H1 (cell line): ENCODE measurements at regions not wholly inside any gene's neighbourhood (a gene's known extent, or its start where the extent isn't known, plus 50 kb on each side); places are given as distances from the start of the nearest gene placed in this dataset.

ENCODE experiments used
- BRCA1 ChIP-seq: IDR thresholded peaks from 2 replicates; pipeline ENCODE4 v1.6.1; 2012; ENCODE audit warnings: low read depth, low read length, improper control_type of control experiment
- EZH2 ChIP-seq: fragments of 200-600 bp; sonication (generic); IDR thresholded peaks from 2 replicates; pipeline ENCODE4 v1.7.1; 2012; ENCODE audit warnings: low read depth, mild to moderate bottlenecking, moderate library complexity, low read length, inconsistent platforms; ENCODE audit not compliant: severe bottlenecking
- POLR2A ChIP-seq, 2 experiments: IDR thresholded peaks; 1 replicate in 1 of 2; 2 replicates in 1 of 2; pipeline ENCODE4 v1.6.1; 2011; ENCODE audit warnings: low read depth in 2 of 2, low read length in 2 of 2, mild to moderate bottlenecking in 2 of 2; ENCODE audit errors: control extremely low read depth in 1 of 2
- POLR2AphosphoS5 ChIP-seq: IDR thresholded peaks from 2 replicates; pipeline ENCODE4 v1.6.1; 2011; ENCODE audit warnings: low read depth, low read length
- SIN3A ChIP-seq, 2 experiments: IDR thresholded peaks in 1 of 2; conservative IDR thresholded peaks in 1 of 2; 2 replicates each; pipeline ENCODE4 v1.6.1; 2011 to 2012; ENCODE audit warnings: low read length in 2 of 2, improper control_type of control experiment in 1 of 2, low read depth in 1 of 2, mild to moderate bottlenecking in 1 of 2
- SP1 ChIP-seq: IDR thresholded peaks from 2 replicates; pipeline ENCODE4 v1.6.1; 2011; ENCODE audit warnings: low read depth, low read length
- SP4 ChIP-seq: IDR thresholded peaks from 2 replicates; pipeline ENCODE4 v1.6.1; 2012; ENCODE audit warnings: low read length, inconsistent platforms
- TAF1 ChIP-seq: IDR thresholded peaks from 2 replicates; pipeline ENCODE4 v1.6.1; 2011; ENCODE audit warnings: mild to moderate bottlenecking, low read depth, low read length
- TF ChIP-seq, protein P1 (sequence below), 3 experiments: IDR thresholded peaks; 1 replicate in 2 of 3; 2 replicates in 1 of 3; pipeline versions ENCODE4 v1.5.1 to v1.6.1; 2011; ENCODE audit warnings: low read length in 3 of 3, mild to moderate bottlenecking in 3 of 3, inconsistent platforms in 2 of 3, low read depth in 1 of 3, moderate library complexity in 1 of 3; ENCODE audit not compliant: insufficient read depth in 1 of 3; ENCODE audit errors: control extremely low read depth in 1 of 3
- TF ChIP-seq, protein P2 (sequence below): IDR thresholded peaks from 2 replicates; pipeline ENCODE4 v1.6.1; 2012; ENCODE audit warnings: inconsistent platforms
- TF ChIP-seq, protein P3 (sequence below): IDR thresholded peaks from 2 replicates; pipeline ENCODE4 v1.6.1; 2012; ENCODE audit warnings: inconsistent platforms
- TF ChIP-seq, protein P4 (sequence below): IDR thresholded peaks from 2 replicates; pipeline ENCODE4 v1.6.1; 2011; ENCODE audit warnings: low read depth, mild to moderate bottlenecking, low read length; ENCODE audit not compliant: insufficient read depth

DNA sequence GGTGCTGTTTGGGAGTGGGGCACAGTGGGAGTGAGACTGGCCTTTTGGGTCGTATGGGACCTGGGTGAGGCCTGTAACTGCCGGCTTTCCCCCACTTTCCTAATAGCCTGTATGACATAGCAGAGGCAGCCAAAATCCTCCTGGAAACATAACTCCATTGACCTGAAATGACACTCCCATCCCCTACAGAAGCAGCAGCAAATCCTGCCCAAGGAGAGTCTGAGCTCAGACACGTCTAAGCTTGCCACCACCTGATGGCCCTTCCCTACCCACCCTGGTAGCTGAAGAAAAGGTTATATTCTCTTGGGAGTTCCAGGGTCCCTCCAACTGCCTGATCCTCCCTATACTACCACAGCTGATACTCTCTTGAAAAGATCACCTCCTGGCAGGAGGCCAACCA lies 179.8 kb upstream of the ARRDC3 start:
- TF ChIP-seq, protein P1, sequence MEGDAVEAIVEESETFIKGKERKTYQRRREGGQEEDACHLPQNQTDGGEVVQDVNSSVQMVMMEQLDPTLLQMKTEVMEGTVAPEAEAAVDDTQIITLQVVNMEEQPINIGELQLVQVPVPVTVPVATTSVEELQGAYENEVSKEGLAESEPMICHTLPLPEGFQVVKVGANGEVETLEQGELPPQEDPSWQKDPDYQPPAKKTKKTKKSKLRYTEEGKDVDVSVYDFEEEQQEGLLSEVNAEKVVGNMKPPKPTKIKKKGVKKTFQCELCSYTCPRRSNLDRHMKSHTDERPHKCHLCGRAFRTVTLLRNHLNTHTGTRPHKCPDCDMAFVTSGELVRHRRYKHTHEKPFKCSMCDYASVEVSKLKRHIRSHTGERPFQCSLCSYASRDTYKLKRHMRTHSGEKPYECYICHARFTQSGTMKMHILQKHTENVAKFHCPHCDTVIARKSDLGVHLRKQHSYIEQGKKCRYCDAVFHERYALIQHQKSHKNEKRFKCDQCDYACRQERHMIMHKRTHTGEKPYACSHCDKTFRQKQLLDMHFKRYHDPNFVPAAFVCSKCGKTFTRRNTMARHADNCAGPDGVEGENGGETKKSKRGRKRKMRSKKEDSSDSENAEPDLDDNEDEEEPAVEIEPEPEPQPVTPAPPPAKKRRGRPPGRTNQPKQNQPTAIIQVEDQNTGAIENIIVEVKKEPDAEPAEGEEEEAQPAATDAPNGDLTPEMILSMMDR (IDR thresholded peaks at IDR 0.05; ENCODE audit: control extremely low read depth in 1 of 3, insufficient read depth in 1 of 3, low read depth in 1 of 3, low read length in 3 of 3): no peak
- TF ChIP-seq TAF1: no peak
- TF ChIP-seq SP4: no peak
- no peak for TF ChIP-seq EZH2
- no peak for TF ChIP-seq POLR2A (IDR thresholded peaks at IDR 0.05; ENCODE audit: control extremely low read depth in 1 of 2, low read depth in 2 of 2, low read length in 2 of 2)
- TF ChIP-seq, protein P2, sequence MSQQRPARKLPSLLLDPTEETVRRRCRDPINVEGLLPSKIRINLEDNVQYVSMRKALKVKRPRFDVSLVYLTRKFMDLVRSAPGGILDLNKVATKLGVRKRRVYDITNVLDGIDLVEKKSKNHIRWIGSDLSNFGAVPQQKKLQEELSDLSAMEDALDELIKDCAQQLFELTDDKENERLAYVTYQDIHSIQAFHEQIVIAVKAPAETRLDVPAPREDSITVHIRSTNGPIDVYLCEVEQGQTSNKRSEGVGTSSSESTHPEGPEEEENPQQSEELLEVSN: no peak
- TF ChIP-seq, protein P3, sequence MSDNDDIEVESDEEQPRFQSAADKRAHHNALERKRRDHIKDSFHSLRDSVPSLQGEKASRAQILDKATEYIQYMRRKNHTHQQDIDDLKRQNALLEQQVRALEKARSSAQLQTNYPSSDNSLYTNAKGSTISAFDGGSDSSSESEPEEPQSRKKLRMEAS: no peak
- no peak for TF ChIP-seq SIN3A (conservative IDR thresholded peaks at IDR 0.05 in 1 of 2, IDR thresholded peaks at IDR 0.05 in 1 of 2; ENCODE audit: low read depth in 1 of 2, low read length in 2 of 2)
- TF ChIP-seq, protein P4, sequence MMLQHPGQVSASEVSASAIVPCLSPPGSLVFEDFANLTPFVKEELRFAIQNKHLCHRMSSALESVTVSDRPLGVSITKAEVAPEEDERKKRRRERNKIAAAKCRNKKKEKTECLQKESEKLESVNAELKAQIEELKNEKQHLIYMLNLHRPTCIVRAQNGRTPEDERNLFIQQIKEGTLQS: no peak
- no peak for TF ChIP-seq SP1
- no peak for TF ChIP-seq POLR2AphosphoS5
- TF ChIP-seq BRCA1: no peak
